T-helper 1 cell treated with Interleukin-12 subunit alpha and Interleukin-12 subunit beta and Interleukin-4 antibody, amounts not matched to agents 30 ng/mL and 1 ng/mL, for 36 hours (primary cell): ENCODE measurements at regions not wholly inside any gene's neighbourhood (a gene's known extent, or its start where the extent isn't known, plus 50 kb on each side); places are given as distances from the start of the nearest gene placed in this dataset.
"Not testable (repeated sequence)": the region's sequence is repeated elsewhere in the genome, so short reads cannot be mapped to it uniquely, and the experiment has no call there.

Source experiments
- intact Hi-C: fragments of 100-400 bp; cut with micrococcal nuclease; formaldehyde crosslinking; loops from one replicate; pipeline ENCODE4 v1.15.1; 2024

DNA sequence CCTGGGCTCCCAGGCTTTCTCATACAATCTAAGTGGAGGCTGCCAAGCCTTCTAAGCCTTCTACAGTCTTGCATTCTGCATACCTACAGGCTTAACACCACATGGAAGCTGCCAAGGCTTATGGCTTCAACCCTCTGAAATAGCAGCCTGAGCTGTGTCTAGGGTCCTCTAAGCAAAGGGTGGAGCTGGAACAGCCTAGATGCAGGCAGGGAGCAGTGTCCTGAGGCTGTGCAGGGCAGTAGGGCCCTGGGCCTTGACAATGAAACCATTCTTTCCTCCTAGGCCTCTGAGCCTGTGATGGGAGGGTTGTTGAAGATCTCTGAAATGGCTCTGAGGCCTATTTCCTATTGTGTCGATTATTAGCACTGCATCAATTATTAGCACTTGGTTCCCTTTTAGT is 150.9 kb upstream of the GRK3 start:
- intact Hi-C loops = no loop called here

- intact Hi-C loops = loop anchor here (5.0 kb wide), 1 partner anchor 757 kb away; no protein-coding TSS in a partner anchor
These were observed 148.7 kb upstream of the GRK3 start for GRCh38 chr22:25415731-25416130.

DNA sequence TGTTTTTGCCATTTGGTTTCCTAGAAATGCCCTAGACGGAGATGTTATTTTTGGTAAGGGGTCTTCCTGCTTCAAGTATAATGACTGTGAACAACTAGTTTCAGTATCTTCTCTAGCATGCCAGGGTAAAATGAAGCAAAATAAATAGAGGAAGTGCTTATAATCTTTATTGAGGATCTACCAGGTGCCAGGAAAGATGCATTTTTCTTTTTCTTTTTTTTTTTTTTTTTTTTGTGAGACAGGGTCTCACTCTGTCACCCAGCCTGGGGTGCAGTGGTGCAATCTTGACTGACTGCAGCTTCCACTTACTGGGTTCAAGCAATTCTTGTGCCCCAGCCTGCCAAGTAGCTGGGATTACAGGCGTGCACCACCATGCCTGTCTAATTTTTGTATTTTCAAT is 146.6 kb upstream of the GRK3 start:
- intact Hi-C loops = loop anchor here (5.0 kb wide), 1 partner anchor 754 kb away; no protein-coding TSS in a partner anchor

- intact Hi-C loops = loop anchor here (5.0 kb wide), 1 partner anchor 753 kb away; no protein-coding TSS in a partner anchor
These were observed 145.0 kb upstream of the GRK3 start for GRCh38 chr22:25419247-25420113.

DNA sequence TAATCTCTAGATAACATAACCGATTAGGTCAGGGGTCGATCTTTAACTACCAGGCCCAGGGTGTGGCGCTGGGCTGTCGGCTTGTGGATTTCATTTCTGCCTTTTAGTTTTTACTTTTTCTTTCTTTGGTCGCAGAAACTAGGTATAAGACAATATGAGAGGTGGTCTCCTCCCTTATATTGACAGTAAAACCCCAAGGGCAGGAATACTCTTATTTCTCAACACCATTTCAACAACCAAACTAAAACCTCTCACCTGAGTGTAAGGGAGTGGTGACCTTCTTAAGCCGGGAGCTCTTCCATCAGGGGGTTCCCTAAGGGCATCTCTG is 144.4 kb upstream of the GRK3 start:
- intact Hi-C loops = not testable (repeated sequence)

DNA sequence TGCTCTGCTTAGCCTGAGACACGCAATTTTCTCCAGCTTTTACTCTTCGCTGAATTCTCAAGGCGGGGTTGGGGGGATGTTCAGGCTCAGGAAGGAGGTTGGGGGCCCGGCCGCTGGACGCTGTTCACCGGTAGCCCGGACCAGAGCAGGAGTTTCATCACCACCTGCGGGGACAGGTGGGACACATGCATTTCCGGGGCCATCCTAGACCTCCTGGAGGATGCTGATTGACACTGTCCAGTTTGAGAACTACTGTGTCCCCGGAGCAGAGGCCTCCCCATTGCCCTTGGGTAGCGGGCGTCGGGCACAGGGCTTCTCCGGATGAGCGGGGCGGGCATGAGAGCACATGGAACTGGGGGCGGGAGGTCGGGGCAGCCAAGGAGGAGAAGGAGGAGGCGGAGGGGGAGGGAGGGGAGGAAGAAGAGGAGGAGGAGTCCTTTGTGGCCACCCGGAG is 144.0 kb upstream of the GRK3 start:
- intact Hi-C loops = no loop called here

- intact Hi-C loops = no loop called here
These were observed 143.3 kb upstream of the GRK3 start for GRCh38 chr22:25420925-25421904.

GRCh38 chr22:25426530-25427308 is 137.8 kb upstream of the GRK3 start:
- intact Hi-C loops = not testable (repeated sequence)

DNA sequence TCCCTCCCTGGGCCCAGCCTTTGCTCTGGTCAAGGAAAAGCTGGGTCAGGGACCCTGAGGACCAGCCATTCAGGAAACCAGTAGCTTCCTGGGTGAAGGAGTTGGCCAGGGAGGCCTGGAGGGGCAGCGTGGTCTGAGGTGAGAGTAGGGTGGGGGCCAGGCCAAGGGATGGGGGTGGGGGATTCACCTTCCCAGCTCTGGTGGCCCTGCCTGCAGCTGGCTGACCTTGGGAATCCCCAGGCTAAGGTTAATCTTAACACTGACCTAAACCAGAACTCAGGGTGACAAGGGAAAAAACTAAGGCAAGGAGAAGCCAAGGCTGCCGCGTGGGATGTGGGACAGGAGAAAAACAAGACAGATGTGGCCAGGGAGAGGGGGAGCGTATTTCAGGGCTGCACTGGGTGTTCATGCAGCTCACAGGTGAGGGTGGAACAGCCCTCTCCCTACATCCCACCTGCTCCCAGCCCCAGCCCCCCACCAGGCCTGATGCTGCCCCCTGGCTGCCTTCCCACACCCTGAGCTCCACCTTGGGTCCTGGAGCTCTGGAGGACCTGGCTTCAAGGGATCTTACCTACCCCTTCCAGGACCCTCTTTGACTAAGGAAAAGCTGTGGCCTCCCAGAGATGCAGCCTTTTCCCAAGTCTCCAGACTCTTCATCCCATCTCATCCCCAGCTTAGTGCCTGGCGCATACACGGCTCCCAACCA is 132.7 kb upstream of the GRK3 start:
- intact Hi-C loops = not testable (repeated sequence)

DNA sequence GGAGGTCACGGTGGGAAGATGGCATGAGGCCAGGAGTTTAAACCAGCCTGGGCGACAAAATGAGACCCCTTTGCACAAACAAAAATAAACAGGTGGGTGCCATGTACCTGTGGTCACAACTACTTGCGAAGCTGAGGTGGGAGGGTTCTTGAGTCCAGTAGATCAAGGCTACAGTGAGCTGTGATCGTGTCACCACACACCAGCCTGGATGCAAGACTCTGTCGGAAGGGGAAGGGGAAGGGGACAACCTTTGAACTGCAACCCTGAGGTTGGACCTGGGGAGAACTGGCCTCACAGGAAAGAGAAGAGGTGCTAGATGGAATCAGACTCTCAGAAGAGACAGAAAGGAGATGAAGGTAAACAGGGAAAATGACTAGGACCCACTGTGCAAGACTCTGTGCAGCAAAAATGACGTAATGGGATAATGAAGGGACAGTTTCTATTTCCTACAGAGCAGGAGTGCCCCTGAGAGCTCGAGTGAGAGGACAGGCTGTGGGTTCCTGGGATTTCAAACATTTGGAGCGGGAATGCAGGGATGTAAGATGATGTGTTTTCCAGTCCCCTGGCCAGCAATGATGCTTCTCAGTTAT is 131.0 kb upstream of the GRK3 start:
- intact Hi-C loops = not testable (repeated sequence)

GRCh38 chr22:25437414-25438160 is 126.9 kb upstream of the GRK3 start:
- intact Hi-C loops = no loop called here

DNA sequence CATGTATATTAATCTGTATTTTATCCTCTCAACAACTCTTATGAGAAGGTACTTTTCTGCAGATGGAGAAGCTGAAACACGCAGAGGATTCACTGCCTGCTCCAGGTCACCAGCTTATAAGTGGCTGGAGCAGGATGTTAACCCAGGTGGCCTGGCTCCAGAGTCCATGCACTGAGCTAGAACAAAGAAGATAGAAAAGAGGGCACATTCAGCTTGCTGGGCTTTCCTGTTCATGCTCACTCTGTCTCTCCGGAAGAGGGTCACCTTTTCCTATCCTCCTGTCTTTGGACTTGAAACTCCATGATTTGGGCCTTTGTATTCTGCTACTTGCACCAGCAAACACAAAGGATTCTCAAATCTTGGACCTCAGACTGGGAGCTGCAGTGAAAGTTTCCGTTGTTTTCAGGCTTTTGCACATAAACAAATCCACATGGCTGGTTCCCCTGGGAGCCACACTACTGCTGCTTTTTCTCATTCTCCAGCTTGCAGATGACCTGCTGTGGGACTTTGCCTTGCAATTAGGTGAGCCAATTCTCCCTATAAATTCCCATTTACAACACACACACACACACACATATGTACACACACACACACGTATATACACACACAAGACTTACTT is 117.3 kb upstream of the GRK3 start:
- intact Hi-C loops = loop anchor here (5.0 kb wide), 2 partner anchors 365 to 980 kb away; partner anchors contain the start of gene ASPHD2

DNA sequence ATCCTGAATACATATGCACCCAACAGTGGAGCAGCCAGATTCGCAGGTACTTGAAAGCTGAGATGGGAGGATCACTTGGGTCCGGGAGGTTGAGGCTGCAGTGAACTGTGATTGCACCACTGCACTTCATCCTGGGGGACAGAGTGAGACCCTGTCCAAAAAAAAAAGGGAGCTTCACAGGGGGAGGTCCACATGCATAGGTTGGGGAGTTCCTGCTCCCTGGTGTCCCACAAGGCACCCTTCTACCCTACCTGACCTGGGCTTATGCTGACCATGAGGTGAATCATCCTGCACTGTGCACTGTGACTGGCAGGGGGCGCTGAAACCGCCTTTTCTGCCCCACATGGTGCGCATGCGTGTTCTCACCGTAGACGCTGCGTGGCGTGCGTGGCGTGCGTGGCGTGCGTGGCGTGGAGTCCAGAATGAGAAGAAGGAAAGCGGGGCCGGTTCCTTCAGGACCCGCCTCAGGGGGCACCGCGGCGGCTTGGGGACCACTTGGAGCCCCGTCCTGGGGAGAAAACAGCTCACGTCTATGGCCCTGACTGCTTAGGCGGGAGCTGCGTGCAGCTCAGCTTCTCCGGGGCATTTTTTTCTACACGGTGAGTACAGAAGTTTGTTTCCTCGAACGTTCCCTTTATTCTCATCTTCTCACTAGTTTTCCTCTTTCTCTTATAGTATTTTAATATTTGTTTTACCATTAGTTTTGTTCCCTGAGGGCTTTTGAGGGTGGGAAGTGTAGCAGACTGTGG is 116.6 kb upstream of the GRK3 start:
- intact Hi-C loops = loop anchor here (1.0 to 5.0 kb wide), 8 partner anchors 43 to 979 kb away; partner anchors contain the start of genes ASPHD2 and GRK3

- intact Hi-C loops = loop anchor here (1.0 to 5.0 kb wide), 8 partner anchors 43 to 979 kb away; partner anchors contain the start of genes ASPHD2 and GRK3
These were observed 115.9 kb upstream of the GRK3 start for GRCh38 chr22:25448435-25449051.

- intact Hi-C loops = loop anchor here (2.0 to 5.0 kb wide), 4 partner anchors 87 to 977 kb away; partner anchors contain the start of genes ASPHD2 and GRK3
These were observed 114.6 kb upstream of the GRK3 start for GRCh38 chr22:25449781-25450317.

DNA sequence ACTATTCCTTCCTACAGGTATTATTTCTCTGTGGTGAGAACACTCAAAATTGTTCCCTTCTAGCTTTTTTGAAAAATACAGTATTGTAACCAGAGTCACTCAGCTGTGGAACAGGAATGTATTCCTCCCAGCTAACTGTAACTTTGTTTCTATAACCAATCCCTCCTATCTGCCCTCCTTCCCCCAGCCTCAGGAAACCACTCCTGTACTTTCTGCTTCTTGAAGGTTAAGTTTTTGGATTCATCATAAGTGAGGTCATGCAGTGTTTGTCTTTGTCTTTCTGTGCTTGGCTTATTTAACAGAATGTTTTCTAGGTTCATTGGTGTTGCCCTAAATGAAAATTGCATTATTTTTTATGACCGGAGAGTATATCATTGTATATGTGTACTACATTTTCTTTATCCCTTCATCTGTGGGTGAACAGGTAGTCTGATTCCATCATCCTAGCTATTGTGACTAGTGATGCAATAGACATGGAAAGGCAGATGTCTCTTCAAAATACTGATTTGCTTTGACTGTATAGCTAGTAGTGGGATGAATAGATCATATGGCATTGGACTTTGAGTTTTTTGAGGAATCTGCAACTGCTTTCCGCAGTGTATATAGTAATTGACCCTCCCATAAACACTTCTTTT is 112.9 kb upstream of the GRK3 start:
- intact Hi-C loops = no loop called here
